HCT116 (cell line): ENCODE measurements at regions not wholly inside any gene's neighbourhood (a gene's known extent, or its start where the extent isn't known, plus 50 kb on each side); places are given as distances from the start of the nearest gene placed in this dataset.

Source experiments
- ATAC-seq: fragments of 200-7000 bp; cut with Tn5 transposase; 2 replicates; pipeline ENCODE4 v1.9.1; 2020; ENCODE audit warnings: mild to moderate bottlenecking, moderate library complexity
- BruUV-seq: library from RNA; stranded (reverse); fragments of 400-500 nt; replicated peaks from 2 replicates; lab custom pipeline; 2021; lab: Mats Ljungman, UMichigan
- CTCF ChIA-PET: fragments of 300-600 bp; sonication (Branson Sonifier 250); formaldehyde crosslinking; loops from one replicate; lab custom pipeline; 2021; ENCODE audit warnings: antibody characterized with exemption; lab: Charles Lee
- POLR2A ChIA-PET: fragments of 300-600, 350-600 bp; sonication (Branson Sonifier 250); formaldehyde crosslinking; loops from one replicate; lab custom pipeline; 2021; ENCODE audit warnings: antibody characterized with exemption; lab: Charles Lee
- RAD21 ChIA-PET, 2 experiments: fragments of 300-600 bp; sonication (Branson Sonifier 250); formaldehyde crosslinking; loops; one replicate each; lab custom pipeline; 2023; ENCODE audit warnings: low total read pairs in 2 of 2; ENCODE audit not compliant: uncharacterized antibody in 2 of 2, unreplicated experiment in 2 of 2, low non-redundant PET in 1 of 2; lab: Charles Lee
- DNase-seq: peaks from one replicate; pipeline ENCODE4 v3.0.0-alpha.2; 2010; ENCODE audit warnings: low read depth, low spot score
- H2AFZ ChIP-seq: fragments of 200-600 bp; shearing (Covaris generic), sonication (generic); 2 replicates; pipeline ENCODE4 v1.6.1; 2017; ENCODE audit warnings: low read depth, mixed run types, mixed read lengths, antibody characterized with exemption, low read length; ENCODE audit not compliant: poor library complexity, severe bottlenecking
- H3K27ac ChIP-seq: 2 replicates; pipeline ENCODE4 v1.5.1; 2012; ENCODE audit warnings: low read depth, low read length
- H3K27me3 ChIP-seq: fragments of 200-600 bp; sonication (generic); 2 replicates; pipeline ENCODE4 v1.6.1; 2016; ENCODE audit warnings: mixed run types, low read length, mixed read lengths; ENCODE audit not compliant: insufficient read depth
- H3K36me3 ChIP-seq, 2 experiments: fragments of 200-500 bp in 1 of 2; fragments of 200-600 bp in 1 of 2; sonication (Bioruptor generic) in 1 of 2; sonication (generic) in 1 of 2; 2 replicates each; pipeline versions ENCODE4 v1.5.1 to v1.6.1; 2014 to 2016; ENCODE audit warnings: low read length in 2 of 2, inconsistent platforms in 1 of 2, mixed read lengths in 1 of 2, mixed run types in 1 of 2; ENCODE audit not compliant: insufficient read depth in 2 of 2, control insufficient read depth in 1 of 2
- H3K4me1 ChIP-seq, 2 experiments: fragments of 200-600 bp in 1 of 2; sonication (generic) in 1 of 2; 2 replicates each; pipeline versions ENCODE4 v1.5.1 to v1.6.1; 2012 to 2017; ENCODE audit warnings: low read length in 2 of 2, inconsistent platforms in 1 of 2, mild to moderate bottlenecking in 1 of 2, mixed read lengths in 1 of 2, mixed run types in 1 of 2, moderate library complexity in 1 of 2; ENCODE audit not compliant: insufficient read depth in 2 of 2, control insufficient read depth in 1 of 2
- H3K4me2 ChIP-seq: fragments of 200-600 bp; sonication (generic); 2 replicates; pipeline ENCODE4 v1.6.1; 2017; ENCODE audit warnings: mixed run types, low read length, mixed read lengths
- H3K4me3 ChIP-seq, 2 experiments: fragments of 200-600 bp in 1 of 2; sonication (generic) in 1 of 2; replicated peaks in 1 of 2; 2 replicates each; pipeline ENCODE4 v1.5.1; 2011 to 2016; ENCODE audit warnings: low read length in 2 of 2, control low read depth in 1 of 2, low read depth in 1 of 2, mild to moderate bottlenecking in 1 of 2, mixed read lengths in 1 of 2, mixed run types in 1 of 2
- H3K79me2 ChIP-seq: fragments of 200-600 bp; sonication (generic); 2 replicates; pipeline ENCODE4 v1.6.1; 2017; ENCODE audit warnings: mild to moderate bottlenecking, mixed run types, low read length, moderate library complexity, mixed read lengths; ENCODE audit not compliant: insufficient read depth
- H3K9ac ChIP-seq: fragments of 200-600 bp; sonication (generic); 2 replicates; pipeline ENCODE4 v1.6.1; 2016; ENCODE audit warnings: low read length, mixed read lengths
- H3K9me2 ChIP-seq: fragments of 200-600 bp; sonication (generic), shearing (Covaris generic); 2 replicates; pipeline ENCODE4 v1.6.1; 2017; ENCODE audit warnings: mixed run types, mild to moderate bottlenecking, moderate library complexity; ENCODE audit not compliant: insufficient read depth
- H3K9me3 ChIP-seq, 2 experiments: fragments of 200-500 bp in 1 of 2; fragments of 200-600 bp in 1 of 2; sonication (Bioruptor generic) in 1 of 2; sonication (generic) in 1 of 2; 2 replicates each; pipeline ENCODE4 v1.6.1; 2014 to 2017; ENCODE audit warnings: low read length in 2 of 2, mixed read lengths in 2 of 2, inconsistent platforms in 1 of 2, low read depth in 1 of 2, mild to moderate bottlenecking in 1 of 2, mixed run types in 1 of 2, moderate library complexity in 1 of 2; ENCODE audit not compliant: control insufficient read depth in 1 of 2, insufficient read depth in 1 of 2
- H4K20me1 ChIP-seq: fragments of 200-600 bp; sonication (generic), shearing (Covaris generic); 2 replicates; pipeline ENCODE4 v1.6.1; 2017; ENCODE audit warnings: mixed run types, mild to moderate bottlenecking, moderate library complexity; ENCODE audit not compliant: insufficient read depth
- ATF3 ChIP-seq: IDR thresholded peaks from 2 replicates; pipeline ENCODE4 v1.6.1; 2012
- CEBPB ChIP-seq: IDR thresholded peaks from 2 replicates; pipeline ENCODE4 v1.6.1; 2012; ENCODE audit warnings: low read depth
- CTCF ChIP-seq, 3 experiments: fragments of 200-600 bp in 1 of 3; sonication (generic) in 1 of 3; IDR thresholded peaks in 2 of 3; conservative IDR thresholded peaks in 1 of 3; 2 replicates each; pipeline ENCODE4 v1.5.1; 2012 to 2017; ENCODE audit warnings: low read depth in 2 of 3, low read length in 2 of 3, antibody characterized with exemption in 1 of 3, borderline replicate concordance in 1 of 3, control low read depth in 1 of 3, mild to moderate bottlenecking in 1 of 3, mixed read lengths in 1 of 3, mixed run types in 1 of 3, moderate library complexity in 1 of 3; ENCODE audit not compliant: insufficient read depth in 1 of 3
- EGR1 ChIP-seq: IDR thresholded peaks from 2 replicates; pipeline ENCODE4 v1.6.1; 2012; ENCODE audit warnings: low read depth
- ELF1 ChIP-seq: IDR thresholded peaks from 2 replicates; pipeline ENCODE4 v1.6.1; 2012; ENCODE audit warnings: low read depth, borderline replicate concordance
- EZH2 ChIP-seq: fragments of 200-600 bp; sonication (generic); IDR thresholded peaks from 2 replicates; pipeline ENCODE4 v1.6.1; 2017; ENCODE audit warnings: antibody characterized with exemption, mixed run types
- MAX ChIP-seq: IDR thresholded peaks from 2 replicates; pipeline ENCODE4 v1.6.1; 2012
- POLR2AphosphoS5 ChIP-seq: IDR thresholded peaks from 2 replicates; pipeline ENCODE4 v1.6.1; 2011; ENCODE audit warnings: mild to moderate bottlenecking, low read depth, low read length, moderate library complexity
- RAD21 ChIP-seq: IDR thresholded peaks from 2 replicates; pipeline ENCODE4 v1.6.1; 2012; ENCODE audit warnings: low read depth, mild to moderate bottlenecking
- REST ChIP-seq: IDR thresholded peaks from 2 replicates; pipeline ENCODE4 v1.6.1; 2012; ENCODE audit warnings: low read depth
- SP1 ChIP-seq: IDR thresholded peaks from 2 replicates; pipeline ENCODE4 v1.6.1; 2012; ENCODE audit warnings: low read depth
- SRF ChIP-seq: IDR thresholded peaks from 2 replicates; pipeline ENCODE4 v1.6.1; 2012; ENCODE audit warnings: low read depth
- YY1 ChIP-seq: IDR thresholded peaks from 2 replicates; pipeline ENCODE4 v1.6.1; 2011; ENCODE audit warnings: low read length, low read depth, moderate library complexity, mild to moderate bottlenecking; ENCODE audit not compliant: insufficient replicate concordance; ENCODE audit errors: extremely low read depth
- ZBTB33 ChIP-seq: IDR thresholded peaks from 2 replicates; pipeline ENCODE4 v1.6.1; 2011; ENCODE audit warnings: mild to moderate bottlenecking, low read length, moderate library complexity; ENCODE audit not compliant: insufficient replicate concordance; ENCODE audit errors: extremely low read depth
- ZNF274 ChIP-seq: fragments of 200-500 bp; sonication (Bioruptor generic); IDR thresholded peaks from 2 replicates; pipeline ENCODE4 v1.6.1; 2014; ENCODE audit warnings: mild to moderate bottlenecking, low read depth, low read length, inconsistent platforms
- intact Hi-C: fragments of 100-400 bp; cut with micrococcal nuclease; formaldehyde crosslinking; loops from 2 replicates; pipeline ENCODE4 v1.10.0; 2022

- Histone ChIP-seq H4K20me1 (no peaks in the 10 kb centered on the region), H3K9ac (no peak overlapping the region), H3K9me3 (no peaks in the 10 kb centered on the region), H3K9me2 (peaks cover 1% of the 10 kb centered on the region; the same call in 1 of the 2 replicates), H2AFZ (no peak overlapping the region), H3K36me3 (no peaks in the 10 kb centered on the region), H3K4me2 (no peak overlapping the region), H3K4me3 (no peak overlapping the region), H3K27me3 (no peaks in the 10 kb centered on the region), H3K79me2 (no peaks in the 10 kb centered on the region), H3K4me1 (no peaks in the 10 kb centered on the region), H3K27ac (no peak overlapping the region)
- intact Hi-C loops: no loop called here
- ChIA-PET POLR2A (no interaction called here), RAD21 (no interaction called here), CTCF (interaction anchor here (0.7 kb wide), 1 partner anchor 16 kb away, joined by 3 read pairs; no protein-coding TSS in a partner anchor)
- BruUV-seq: no TSS peak
- no peak for TF ChIP-seq SP1
- TF ChIP-seq CEBPB: no peak
- no peak for TF ChIP-seq ZBTB33
- no peak for TF ChIP-seq POLR2AphosphoS5
- TF ChIP-seq ELF1: no peak
- no peak for TF ChIP-seq EGR1
- TF ChIP-seq EZH2: no peak
- TF ChIP-seq RAD21: no peak
- no peak for TF ChIP-seq ATF3
- TF ChIP-seq CTCF (IDR thresholded peaks at IDR 0.05 in 2 of 3, conservative IDR thresholded peaks at IDR 0.05 in 1 of 3; ENCODE audit: borderline replicate concordance in 1 of 3, insufficient read depth in 1 of 3, low read depth in 2 of 3, low read length in 2 of 3): no peak
- no peak for TF ChIP-seq ZNF274
- no peak for TF ChIP-seq YY1
- no peak for TF ChIP-seq SRF
- no peak for TF ChIP-seq REST
- TF ChIP-seq MAX: no peak
- DNase-seq (no peak), ATAC-seq (no peak)
Measured at GRCh38 chr2:144042751-144043150, 477.2 kb downstream of the ZEB2 start.
